HG03457 (cell line): ENCODE measurements at regions not wholly inside any gene's neighbourhood (a gene's known extent, or its start where the extent isn't known, plus 50 kb on each side); places are given as distances from the start of the nearest gene placed in this dataset.

Experiments
- ATAC-seq: cut with Tn5 transposase; IDR thresholded peaks from one replicate; pipeline ENCODE4 v1.9.1; 2021; ENCODE audit warnings: moderate number of reproducible peaks; ENCODE audit not compliant: unreplicated experiment

DNA sequence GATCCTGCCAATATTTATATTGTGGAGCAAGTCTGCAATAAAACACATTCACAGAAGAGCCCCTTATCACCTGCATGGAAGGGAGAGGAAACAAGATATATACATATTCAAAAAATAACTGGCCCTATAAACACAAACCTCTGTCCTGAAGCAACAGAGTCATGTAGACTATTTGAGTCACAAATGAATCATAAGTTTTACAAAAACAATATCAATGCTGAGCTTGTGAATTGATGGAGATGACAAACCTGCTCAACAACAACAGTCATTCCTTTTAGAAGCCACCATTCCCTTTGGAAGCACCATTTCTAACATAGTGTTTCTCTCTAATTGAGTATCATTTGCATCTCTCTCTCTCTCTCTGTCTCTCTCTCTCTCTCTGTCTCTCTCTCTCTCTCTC, 313.9 kb downstream of the MID1IP1 start:
- no peak for ATAC-seq

DNA sequence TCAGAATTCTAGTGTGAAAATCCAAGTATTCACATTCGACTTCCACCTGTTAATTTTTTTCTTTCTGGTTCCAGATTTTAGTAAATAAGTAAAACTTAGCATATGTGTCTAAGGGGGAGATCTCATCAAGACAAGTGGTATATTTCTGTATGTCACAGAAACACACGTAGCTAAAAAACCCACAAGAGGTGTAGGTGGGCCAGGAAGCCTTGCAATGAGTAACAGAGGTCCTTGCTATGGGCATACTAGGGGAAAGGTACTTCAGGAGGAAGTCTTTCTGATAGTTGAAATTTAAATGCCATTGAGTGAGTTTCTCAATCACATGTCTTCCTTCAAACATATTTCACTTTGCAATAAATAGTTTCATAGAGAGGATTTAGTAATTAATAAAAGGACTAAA, 315.8 kb downstream of the MID1IP1 start:
- ATAC-seq = no peak

DNA sequence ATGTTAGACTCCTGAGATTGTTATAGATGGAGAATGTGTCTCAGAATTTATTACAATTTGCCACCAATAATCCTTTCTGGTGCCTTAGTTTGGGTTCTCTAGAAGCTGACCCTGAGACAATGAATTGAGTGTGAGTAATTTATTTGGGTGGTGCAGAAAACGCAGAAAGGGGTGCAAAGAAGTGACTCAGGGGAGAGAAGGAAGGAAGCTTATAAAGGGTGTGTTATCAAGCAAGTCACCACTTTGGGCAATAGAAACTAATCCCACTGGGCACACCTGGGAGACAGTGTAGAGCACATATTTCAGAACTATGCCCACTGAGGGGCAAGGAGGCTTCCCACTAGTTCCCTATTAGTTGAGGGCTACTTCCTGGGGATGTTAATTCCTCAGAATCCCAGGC, 320.6 kb downstream of the MID1IP1 start:
- ATAC-seq = no peak

DNA sequence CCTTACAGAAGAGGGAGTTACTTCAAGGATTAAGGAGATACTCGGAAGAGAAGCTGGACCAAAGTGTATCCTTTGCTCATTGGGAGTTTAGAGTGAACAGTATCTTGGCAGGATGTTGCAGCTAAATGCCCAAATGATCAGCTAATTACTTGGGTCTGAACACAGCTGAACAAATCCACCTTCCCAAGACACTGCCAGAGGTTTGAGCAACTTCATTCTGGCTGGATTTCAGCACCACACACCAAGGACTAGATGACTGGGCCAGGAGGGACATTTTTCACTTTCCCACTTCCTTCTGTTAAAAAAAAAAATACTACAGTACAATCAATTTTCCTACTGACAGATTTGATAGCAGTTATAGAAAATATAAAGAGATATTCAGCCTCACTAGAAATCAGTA, 324.6 kb downstream of the MID1IP1 start:
- ATAC-seq = no peak

DNA sequence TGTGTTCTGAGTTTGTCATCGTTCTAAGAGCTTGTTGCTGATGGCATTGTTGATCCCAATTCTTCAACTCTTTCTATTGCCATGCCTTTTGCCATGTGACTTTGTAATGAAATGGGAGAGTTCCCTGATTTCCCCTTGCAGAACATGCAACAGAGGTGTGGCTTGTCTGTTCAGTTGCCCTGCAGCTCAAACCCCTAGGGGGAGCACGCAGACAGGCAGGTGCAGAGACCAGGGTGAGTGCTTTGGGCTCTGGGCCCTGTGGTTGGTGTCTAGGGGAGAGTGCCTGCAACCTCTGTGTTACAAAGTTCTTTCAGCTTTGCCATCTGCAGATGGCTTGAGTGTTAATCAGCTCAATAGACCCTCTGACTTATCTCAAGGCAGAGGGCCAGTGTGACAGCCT, 332.7 kb downstream of the MID1IP1 start:
- ATAC-seq = no peak

DNA sequence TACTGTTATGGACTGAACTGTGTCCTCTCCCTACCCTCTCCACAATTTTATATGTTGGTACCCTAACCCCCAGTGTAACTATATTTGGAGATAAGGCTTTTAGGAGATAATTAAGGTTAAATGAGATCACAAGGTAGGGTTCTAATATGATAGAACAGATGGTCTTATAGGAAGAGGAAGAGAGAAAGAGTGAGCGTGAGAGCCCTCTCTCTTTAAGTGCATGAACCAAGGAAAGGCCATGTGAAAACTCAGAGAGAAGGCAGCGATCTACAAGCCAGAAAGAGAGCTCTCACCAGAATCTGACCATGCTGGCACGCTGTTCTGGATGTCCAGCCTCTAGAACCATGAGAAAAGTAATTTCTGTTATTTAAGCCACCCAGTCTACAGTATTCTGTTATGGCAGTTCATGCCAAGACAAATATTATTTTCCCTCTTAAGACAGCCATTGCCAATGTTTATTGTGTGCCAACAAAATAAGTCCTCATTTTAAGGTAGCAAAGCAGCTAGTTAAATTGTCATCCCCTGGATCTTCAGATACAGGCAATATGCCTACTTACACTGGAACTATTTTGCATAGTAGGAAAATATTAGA, 336.2 kb downstream of the MID1IP1 start:
- no peak for ATAC-seq

DNA sequence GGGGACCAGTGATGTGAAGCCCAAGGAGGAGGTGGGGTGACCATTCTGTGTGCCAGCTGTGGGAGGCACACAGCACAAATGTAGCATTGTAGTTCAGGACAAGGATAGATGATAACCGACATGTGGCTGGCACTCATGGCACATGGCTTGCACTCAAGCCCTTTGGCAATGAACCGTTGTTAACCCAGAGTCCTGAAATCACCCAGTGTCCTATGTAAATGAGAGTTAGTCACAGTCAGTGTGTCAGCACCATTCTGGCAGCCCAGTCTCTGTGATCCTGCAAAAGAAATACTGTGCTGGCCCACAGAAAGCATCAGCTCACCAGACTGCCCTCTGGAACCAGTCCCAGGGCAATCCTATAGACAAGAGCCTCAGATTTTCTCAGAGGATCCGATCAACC, 339.3 kb downstream of the MID1IP1 start:
- ATAC-seq = no peak

DNA sequence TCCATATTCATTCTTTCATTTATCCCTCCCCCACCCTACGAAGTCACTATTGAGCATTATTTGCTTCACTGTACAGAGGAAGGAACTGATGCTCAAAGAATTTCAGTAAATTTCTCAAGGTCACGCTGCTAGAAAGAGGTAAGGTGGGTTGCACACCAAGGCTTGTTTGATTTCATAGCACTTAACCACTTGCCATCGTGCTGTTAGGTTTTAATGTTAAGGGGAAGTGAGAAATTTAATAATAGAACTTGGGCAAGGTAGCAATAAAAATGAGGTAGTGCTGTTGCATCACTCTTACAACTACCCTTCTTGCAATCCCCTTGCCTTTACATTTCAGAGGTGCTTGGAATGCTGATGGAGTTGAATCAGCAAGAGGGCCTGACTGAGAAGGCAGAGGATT, 343.1 kb downstream of the MID1IP1 start:
- ATAC-seq = no peak

DNA sequence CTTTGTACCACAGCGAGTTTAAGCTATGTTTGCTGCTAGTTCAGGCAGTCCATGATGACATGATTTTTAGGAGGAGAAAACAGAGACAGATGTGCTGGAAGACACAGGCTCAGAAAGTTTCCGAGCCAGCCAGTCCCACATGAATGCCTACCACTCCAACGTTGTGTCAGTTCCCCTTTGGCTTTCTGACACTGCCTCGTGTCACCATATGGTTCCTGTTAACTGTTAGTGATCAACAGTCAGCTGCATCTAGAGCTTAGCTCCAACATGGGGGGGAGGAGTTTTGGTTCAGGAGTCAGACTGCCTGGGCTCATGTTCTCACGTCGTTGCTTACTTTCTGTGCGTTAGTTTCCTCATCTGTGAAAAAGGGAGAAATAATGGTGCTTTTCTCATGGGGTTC, 343.7 kb downstream of the MID1IP1 start:
- ATAC-seq = no peak

DNA sequence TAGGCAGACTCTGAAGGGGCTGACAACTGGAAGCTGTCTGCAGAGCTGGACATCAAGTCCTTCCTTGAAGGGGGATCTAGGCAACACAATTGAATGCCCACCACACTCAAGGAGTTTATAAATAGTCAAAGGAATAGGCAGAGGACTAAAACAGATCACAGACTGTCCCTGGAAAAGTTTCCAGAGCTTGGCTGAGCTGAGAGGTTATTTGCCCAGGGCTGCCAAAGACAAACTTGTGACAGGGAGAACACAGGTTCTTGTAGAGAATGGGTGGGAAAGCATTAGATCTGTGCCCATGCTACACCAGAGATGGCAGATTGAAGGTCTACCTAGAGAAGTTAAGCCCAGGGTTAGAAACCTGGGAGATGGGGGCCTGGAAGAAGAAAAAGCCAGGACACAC, 344.6 kb downstream of the MID1IP1 start:
- ATAC-seq = no peak

DNA sequence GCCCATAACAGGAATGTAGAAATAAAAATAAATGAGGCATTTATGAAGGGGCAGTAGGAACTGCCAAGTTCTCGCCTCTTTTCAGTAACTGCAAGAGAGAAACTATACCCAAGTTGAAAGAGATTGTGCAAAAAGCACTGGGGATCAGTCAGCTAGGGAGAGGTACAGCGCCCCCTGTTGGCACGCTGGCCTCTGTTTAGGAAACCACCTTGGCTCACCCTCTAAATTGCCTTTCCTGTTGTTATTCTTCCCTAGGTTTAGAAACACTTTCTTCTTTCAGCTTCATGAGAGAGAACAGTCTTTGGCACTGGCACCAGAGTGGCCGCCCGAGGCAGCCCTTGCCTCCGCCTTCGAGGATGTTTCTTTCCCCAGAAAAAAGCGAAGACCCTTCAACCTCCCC, 348.5 kb downstream of the MID1IP1 start:
- ATAC-seq = no peak

DNA sequence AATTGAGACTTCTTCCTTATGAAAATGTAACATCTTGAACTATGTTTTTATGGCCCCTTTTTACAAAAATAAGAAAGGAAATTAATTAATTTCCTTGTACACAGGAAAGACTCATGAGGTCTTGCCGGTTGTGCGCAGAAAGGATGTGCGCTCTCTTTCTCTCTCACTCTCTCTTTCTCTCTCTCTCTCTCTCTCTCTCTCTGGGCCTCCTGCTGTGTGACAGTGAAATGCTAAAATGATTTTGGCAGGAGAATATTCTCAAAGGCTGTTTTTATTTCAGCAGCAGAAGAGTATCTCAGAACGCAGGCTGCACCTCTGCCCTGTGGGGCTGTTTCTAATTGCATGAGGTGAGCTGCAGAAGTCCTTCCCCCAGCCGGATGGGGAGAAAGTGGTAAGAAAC, 349.0 kb downstream of the MID1IP1 start:
- no peak for ATAC-seq

DNA sequence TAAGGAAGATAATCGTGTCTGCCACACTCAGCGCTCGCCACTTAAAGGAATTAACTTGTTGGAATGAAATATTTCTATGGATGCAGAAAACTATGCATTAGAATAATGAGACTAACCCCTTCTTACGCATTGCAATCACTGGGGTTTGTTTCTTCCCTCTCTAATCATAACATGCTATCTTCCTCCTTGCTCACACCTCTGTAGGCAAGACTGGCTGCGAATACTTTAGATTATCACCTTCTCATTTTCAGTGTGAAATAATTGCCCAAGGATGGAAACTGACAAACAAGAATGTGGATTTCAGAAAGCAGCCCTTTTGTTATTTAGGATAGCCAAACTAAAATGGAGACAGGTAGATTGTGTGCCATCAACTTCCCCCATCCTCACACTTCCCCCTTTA, 349.4 kb downstream of the MID1IP1 start:
- ATAC-seq = no peak

DNA sequence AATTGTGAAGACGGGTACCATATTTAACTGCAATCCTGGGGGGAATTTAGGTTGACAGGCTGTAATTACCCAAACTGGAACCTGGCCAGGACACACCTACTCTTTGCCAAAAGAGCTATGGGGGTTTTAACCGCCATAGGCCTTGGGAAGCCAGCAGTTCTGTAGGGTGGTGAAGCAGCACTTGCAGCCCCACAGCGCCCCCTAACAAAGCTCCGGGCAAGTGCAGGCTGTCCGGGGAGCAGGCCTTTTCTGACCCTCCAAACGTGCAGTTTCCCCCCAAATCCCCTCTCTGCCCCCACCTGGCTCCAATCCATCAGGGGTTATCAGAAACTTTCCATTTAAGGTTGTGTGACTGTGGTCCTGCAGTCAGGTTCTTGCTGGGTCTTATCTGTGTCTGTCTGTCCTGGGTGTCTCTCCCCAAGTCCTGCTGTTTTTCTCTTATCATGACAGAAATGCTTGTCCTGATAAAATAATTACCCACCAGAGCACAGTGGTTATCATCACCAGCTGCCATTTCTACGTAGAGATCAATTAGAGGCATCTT, 350.9 kb downstream of the MID1IP1 start:
- no peak for ATAC-seq

DNA sequence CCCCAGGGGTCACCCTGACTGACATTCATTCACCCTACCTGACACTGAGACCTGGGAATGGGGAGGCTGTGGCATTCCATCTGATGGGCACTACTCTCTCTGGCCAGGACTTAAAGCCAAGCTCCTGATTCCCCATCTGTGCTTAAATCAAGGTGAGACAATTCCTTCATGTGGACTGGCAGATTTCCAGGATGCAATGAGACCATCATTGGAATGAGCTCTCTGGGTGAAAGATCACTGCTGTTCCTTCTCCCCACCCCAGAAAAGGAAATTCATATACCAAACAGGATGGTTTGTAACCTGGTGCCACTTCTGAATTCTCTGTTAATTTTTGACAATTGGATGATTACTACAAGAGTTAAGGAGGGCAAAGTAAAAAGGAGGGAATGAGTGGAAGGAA, 354.8 kb downstream of the MID1IP1 start:
- ATAC-seq = no peak

DNA sequence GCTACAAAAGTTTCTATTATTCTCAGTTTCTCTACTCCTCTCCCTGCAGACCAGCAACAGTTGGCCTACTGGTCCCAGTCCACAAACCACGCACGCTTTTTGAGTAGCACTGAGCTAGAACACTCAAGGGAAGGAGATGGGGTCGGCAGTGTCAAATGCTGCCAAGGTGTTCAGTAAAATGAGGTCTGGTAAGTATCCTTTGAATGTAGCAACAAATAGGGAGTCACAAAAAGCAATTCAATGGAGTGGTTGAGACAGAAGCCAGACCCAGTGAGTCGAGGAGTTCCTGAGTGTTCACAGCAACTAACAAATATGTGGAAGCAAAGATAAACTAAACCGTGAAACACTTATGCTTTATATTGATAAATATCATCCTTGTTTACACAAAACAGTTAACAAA, 355.7 kb downstream of the MID1IP1 start:
- no peak for ATAC-seq

DNA sequence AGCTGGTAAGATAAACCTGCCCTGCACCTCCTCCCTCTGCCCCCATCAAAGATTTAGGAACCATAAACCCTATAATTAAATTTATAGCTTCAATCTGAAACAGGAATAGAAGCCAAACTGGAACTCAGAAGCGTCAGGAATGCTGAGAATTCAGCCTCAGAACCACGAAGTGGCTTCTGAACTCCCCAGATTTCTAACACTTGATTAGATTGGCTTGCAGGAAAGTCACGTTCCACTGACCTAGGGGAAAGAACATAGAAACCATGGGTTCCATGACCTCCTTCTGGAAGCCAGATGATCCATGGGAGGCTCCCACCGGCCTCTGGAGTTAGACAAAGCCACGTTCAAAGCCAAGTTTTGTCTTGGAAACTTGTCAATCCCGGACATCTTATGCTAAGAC, 356.5 kb downstream of the MID1IP1 start:
- ATAC-seq = no peak

DNA sequence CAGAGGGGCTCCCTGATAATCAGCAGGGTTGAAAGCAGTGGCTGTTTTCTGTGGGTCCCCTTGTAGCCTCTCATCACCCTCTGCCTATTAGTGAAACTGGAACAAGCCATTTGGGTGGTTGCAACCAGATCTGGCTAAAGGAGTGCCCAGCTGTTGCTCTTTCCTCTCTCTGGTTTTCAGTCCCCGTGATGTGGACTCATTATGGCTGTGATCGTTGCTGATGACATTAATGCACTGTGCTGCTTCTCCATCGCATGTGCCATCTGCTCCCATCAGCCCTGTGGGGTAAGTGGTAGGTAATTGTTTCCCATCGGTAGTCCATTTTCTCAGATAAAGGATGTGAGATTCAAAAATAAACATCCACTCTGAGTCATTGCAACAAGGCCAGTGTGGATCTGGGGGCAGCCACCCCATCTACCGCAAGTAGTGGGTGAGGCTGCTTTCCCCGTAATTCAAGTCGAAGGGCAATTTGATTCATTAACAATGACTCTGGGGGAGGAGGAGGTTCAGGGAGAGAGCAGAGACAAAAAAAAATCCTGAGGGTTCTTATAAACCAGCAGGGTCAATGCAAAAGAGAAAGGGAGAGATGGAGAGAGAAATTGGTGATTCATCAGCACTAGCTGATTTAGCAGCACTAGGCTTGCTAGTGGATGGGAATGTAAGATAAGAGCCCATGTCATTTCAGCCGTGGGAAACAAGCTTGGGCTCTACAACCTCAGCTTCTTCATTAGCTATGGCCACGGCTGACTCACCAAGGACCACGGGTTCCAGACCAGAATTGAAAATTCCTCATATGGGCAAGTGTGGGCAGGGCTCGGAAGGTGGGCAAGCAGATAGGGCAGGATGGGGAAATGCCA, 357.8 kb downstream of the MID1IP1 start:
- no peak for ATAC-seq

DNA sequence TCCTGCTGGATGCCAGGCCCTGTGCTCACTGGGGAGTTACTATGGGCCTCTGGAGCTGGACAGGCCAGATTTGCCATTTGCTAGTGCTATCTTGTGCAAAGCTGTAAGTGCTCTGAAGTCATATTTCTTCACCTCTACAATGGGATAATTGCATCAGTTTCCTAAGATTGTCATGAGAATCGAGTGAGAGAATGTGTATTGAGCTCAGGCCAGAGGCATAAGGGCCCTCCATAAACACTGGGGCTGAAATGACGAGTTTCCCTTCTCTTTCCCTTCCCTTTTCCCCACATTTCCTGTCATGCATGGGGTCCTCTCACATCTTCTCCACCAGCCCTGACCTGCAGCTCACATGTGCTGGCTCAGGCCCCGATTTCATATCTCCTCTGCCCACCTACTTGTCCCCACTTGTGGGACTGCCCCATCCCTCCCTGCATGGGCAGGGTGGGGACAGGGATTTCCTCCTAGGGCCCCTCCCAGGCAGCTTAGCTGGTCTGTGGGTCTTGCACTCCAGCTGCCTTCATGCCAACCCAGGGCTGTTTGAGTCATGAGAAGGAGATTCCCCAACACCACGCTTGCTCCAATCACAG, 358.8 kb downstream of the MID1IP1 start:
- ATAC-seq = no peak

DNA sequence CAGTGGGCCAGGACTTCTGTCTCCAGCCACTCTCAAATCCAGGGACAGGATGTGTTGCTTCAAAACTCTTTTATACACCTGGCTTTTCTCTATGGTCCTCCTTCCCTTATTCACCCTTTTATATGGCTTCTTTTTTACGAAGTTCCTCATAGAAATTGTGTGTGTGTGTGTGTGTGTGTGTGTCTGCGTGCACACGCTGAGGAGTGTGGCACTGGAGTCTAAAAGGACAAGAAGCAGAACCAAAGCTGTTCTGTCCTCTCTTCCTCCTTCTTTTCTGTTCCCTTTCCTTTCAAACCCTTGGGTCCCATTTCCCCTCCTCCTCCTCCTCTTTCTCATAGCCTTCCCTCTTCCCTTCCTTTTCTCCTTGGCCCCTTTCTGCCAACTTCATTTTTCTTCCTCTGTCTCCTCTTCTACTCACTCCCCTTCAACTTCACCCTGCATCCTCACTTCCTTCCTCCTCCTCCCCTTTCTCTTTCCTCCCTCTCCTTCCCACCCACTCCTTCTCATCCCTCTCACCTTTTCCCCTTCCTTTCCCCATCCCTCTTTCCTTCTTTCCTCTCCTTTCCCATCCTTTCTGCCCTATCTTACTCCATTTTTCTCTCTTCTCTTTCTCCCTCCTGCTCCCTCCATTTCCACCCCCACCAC, 360.5 kb downstream of the MID1IP1 start:
- no peak for ATAC-seq

DNA sequence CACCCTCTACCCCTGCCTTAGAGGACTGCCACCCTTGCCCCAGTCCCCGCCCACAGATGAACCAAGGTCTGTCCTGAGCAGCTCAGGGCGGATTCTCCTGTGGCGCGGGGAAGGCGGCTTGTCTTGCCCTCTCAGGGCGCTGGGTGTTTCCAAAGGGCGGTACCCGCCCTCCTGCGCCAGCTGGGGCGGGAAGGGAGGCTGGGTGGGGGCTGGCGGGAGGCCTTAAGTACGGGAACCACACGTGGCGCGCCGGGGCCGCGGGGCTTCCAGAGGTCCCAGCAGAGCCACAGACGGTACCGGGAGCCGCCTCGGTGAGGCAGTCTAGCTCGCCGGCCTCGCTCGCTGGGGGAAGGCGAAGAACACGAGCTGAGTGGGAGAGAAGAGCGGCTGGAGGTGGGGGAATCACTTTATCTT, 361.1 kb downstream of the MID1IP1 start:
- ATAC-seq = no peak
